WTC11 (cell line): ENCODE measurements at regions not wholly inside any gene's neighbourhood (a gene's known extent, or its start where the extent isn't known, plus 50 kb on each side); places are given as distances from the start of the nearest gene placed in this dataset.

ENCODE experiments used
- ATAC-seq: fragments of 200-7000 bp; cut with Tn5 transposase; 2 replicates; pipeline ENCODE4 v1.10.0; 2021; ENCODE audit warnings: mild to moderate bottlenecking, moderate library complexity
- CTCF ChIA-PET: fragments of 300-600 bp; sonication (Branson Sonifier 250); formaldehyde crosslinking; loops from one replicate; lab custom pipeline; 2021; ENCODE audit warnings: antibody characterized with exemption; lab: Charles Lee
- POLR2A ChIA-PET: fragments of 350-600 bp; sonication (Branson Sonifier 250); formaldehyde crosslinking; loops from one replicate; lab custom pipeline; 2021; ENCODE audit warnings: antibody characterized with exemption; lab: Charles Lee
- DNase-seq: peaks from one replicate; pipeline ENCODE4 v3.0.0; 2021; ENCODE audit warnings: low spot score
- H3K27ac Mint-ChIP-seq: 2 replicates; pipeline ENCODE4 v1.8.0; 2021; ENCODE audit warnings: mixed read lengths
- H3K27me3 Mint-ChIP-seq: 2 replicates; pipeline ENCODE4 v1.8.0; 2021; ENCODE audit warnings: low read depth, mild to moderate bottlenecking, moderate library complexity, mixed read lengths
- H3K36me3 Mint-ChIP-seq: 2 replicates; pipeline ENCODE4 v1.8.0; 2021; ENCODE audit warnings: mixed read lengths
- H3K4me1 Mint-ChIP-seq: 2 replicates; pipeline ENCODE4 v1.8.0; 2022; ENCODE audit warnings: mixed read lengths
- H3K4me3 Mint-ChIP-seq: 2 replicates; pipeline ENCODE4 v1.8.0; 2021; ENCODE audit warnings: mild to moderate bottlenecking, moderate library complexity, mixed read lengths
- H3K9me3 Mint-ChIP-seq: 2 replicates; pipeline ENCODE4 v1.8.0; 2021; ENCODE audit warnings: mixed read lengths
- AR ChIP-seq: fragments of 250-450 bp; sonication (Bioruptor Pico); IDR thresholded peaks from 2 replicates; pipeline ENCODE4 v1.9.0; 2021; ENCODE audit warnings: mild to moderate bottlenecking
- CBFB ChIP-seq: sonication (generic); formaldehyde crosslinking; IDR thresholded peaks from 2 replicates; pipeline ENCODE4 v1.8.1; 2022; ENCODE audit warnings: mild to moderate bottlenecking, low read depth, missing genetic modification reagents
- FOXP4 ChIP-seq: sonication (generic); formaldehyde crosslinking; IDR thresholded peaks from 2 replicates; pipeline ENCODE4 v1.8.0; 2022; ENCODE audit warnings: mild to moderate bottlenecking, missing genetic modification reagents
- HMGA2 ChIP-seq: fragments of 250-450 bp; sonication (Bioruptor Pico); IDR thresholded peaks from 2 replicates; pipeline ENCODE4 v1.4.0; 2021; ENCODE audit warnings: mild to moderate bottlenecking, moderate library complexity
- HMGXB4 ChIP-seq: sonication (generic); formaldehyde crosslinking; IDR thresholded peaks from 2 replicates; pipeline ENCODE4 v1.8.1; 2023; ENCODE audit warnings: mild to moderate bottlenecking, moderate library complexity, missing genetic modification reagents
- MYBL2 ChIP-seq: sonication (generic); formaldehyde crosslinking; IDR thresholded peaks from 2 replicates; pipeline ENCODE4 v1.8.1; 2023; ENCODE audit warnings: mild to moderate bottlenecking, moderate library complexity, missing genetic modification reagents
- NFATC4 ChIP-seq: fragments of 250-450 bp; sonication (Bioruptor Pico); IDR thresholded peaks from 2 replicates; pipeline ENCODE4 v1.9.0; 2021; ENCODE audit warnings: mild to moderate bottlenecking
- NR2C2 ChIP-seq: sonication (generic); formaldehyde crosslinking; IDR thresholded peaks from 2 replicates; pipeline ENCODE4 v1.8.0; 2022; ENCODE audit warnings: mild to moderate bottlenecking, missing genetic modification reagents
- SMAD4 ChIP-seq: sonication (generic); formaldehyde crosslinking; IDR thresholded peaks from 2 replicates; pipeline ENCODE4 v1.8.0; 2022; ENCODE audit warnings: mild to moderate bottlenecking, missing genetic modification reagents
- SP1 ChIP-seq: sonication (generic); formaldehyde crosslinking; conservative IDR thresholded peaks from 2 replicates; pipeline ENCODE4 v1.8.1; 2022; ENCODE audit warnings: missing genetic modification reagents
- TP53 ChIP-seq: sonication (generic); formaldehyde crosslinking; IDR thresholded peaks from 2 replicates; pipeline ENCODE4 v1.8.1; 2023; ENCODE audit warnings: mild to moderate bottlenecking, missing genetic modification reagents
- ZMAT4 ChIP-seq: fragments of 250-450 bp; sonication (Bioruptor Pico); IDR thresholded peaks from 2 replicates; pipeline ENCODE4 v1.9.0; 2021; ENCODE audit warnings: mild to moderate bottlenecking
- ZNF138 ChIP-seq: sonication (generic); formaldehyde crosslinking; conservative IDR thresholded peaks from 2 replicates; pipeline ENCODE4 v1.8.1; 2022; ENCODE audit warnings: mild to moderate bottlenecking, moderate library complexity, missing genetic modification reagents
- ZNF263 ChIP-seq: sonication (generic); formaldehyde crosslinking; IDR thresholded peaks from 2 replicates; pipeline ENCODE4 v1.8.1; 2022; ENCODE audit warnings: low read depth, mild to moderate bottlenecking, moderate library complexity, missing genetic modification reagents
- ZSCAN18 ChIP-seq: fragments of 250-450 bp; sonication (Bioruptor Pico); IDR thresholded peaks from 2 replicates; pipeline ENCODE4 v2.1.2; 2022; ENCODE audit warnings: mild to moderate bottlenecking, moderate library complexity
- TF ChIP-seq, protein P1 (sequence below): fragments of 200-600 bp; IDR thresholded peaks from 2 replicates; pipeline ENCODE4 v1.8.0; 2022; ENCODE audit warnings: antibody characterized with exemption
- TF ChIP-seq, protein P2 (sequence below): sonication (generic); formaldehyde crosslinking; conservative IDR thresholded peaks from 2 replicates; pipeline ENCODE4 v1.8.1; 2023; ENCODE audit warnings: mild to moderate bottlenecking, low read depth, missing genetic modification reagents, moderate library complexity
- TF ChIP-seq, protein P3 (sequence below): fragments of 250-450 bp; sonication (Bioruptor Pico); IDR thresholded peaks from 2 replicates; pipeline ENCODE4 v1.9.0; 2021; ENCODE audit warnings: moderate library complexity, mild to moderate bottlenecking, inconsistent platforms, borderline replicate concordance
- TF ChIP-seq, protein P4 (sequence below): sonication (generic); formaldehyde crosslinking; IDR thresholded peaks from 2 replicates; pipeline ENCODE4 v1.8.0; 2022; ENCODE audit warnings: mild to moderate bottlenecking, missing genetic modification reagents
- TF ChIP-seq, protein P5 (sequence below): sonication (generic); formaldehyde crosslinking; IDR thresholded peaks from 2 replicates; pipeline ENCODE4 v1.8.1; 2023; ENCODE audit warnings: mild to moderate bottlenecking, missing genetic modification reagents

GRCh38 chrX:4150259-4150658 is 436.8 kb upstream of the PRKX start:
- ChIA-PET POLR2A (no interaction called here), CTCF (no interaction called here)
- Mint-ChIP-seq H3K4me1 (no peaks in the 10 kb centered on the region), H3K36me3 (no peaks in the 10 kb centered on the region), H3K4me3 (no peak overlapping the region), H3K9me3 (no peaks in the 10 kb centered on the region), H3K27ac (no peak overlapping the region), H3K27me3 (no peaks in the 10 kb centered on the region)
- TF ChIP-seq CBFB (CRISPR knock-in tag) = no peak
- no peak for TF ChIP-seq HMGA2
- TF ChIP-seq, protein P1, sequence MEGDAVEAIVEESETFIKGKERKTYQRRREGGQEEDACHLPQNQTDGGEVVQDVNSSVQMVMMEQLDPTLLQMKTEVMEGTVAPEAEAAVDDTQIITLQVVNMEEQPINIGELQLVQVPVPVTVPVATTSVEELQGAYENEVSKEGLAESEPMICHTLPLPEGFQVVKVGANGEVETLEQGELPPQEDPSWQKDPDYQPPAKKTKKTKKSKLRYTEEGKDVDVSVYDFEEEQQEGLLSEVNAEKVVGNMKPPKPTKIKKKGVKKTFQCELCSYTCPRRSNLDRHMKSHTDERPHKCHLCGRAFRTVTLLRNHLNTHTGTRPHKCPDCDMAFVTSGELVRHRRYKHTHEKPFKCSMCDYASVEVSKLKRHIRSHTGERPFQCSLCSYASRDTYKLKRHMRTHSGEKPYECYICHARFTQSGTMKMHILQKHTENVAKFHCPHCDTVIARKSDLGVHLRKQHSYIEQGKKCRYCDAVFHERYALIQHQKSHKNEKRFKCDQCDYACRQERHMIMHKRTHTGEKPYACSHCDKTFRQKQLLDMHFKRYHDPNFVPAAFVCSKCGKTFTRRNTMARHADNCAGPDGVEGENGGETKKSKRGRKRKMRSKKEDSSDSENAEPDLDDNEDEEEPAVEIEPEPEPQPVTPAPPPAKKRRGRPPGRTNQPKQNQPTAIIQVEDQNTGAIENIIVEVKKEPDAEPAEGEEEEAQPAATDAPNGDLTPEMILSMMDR = no peak
- no peak for TF ChIP-seq NFATC4
- TF ChIP-seq, protein P2, sequence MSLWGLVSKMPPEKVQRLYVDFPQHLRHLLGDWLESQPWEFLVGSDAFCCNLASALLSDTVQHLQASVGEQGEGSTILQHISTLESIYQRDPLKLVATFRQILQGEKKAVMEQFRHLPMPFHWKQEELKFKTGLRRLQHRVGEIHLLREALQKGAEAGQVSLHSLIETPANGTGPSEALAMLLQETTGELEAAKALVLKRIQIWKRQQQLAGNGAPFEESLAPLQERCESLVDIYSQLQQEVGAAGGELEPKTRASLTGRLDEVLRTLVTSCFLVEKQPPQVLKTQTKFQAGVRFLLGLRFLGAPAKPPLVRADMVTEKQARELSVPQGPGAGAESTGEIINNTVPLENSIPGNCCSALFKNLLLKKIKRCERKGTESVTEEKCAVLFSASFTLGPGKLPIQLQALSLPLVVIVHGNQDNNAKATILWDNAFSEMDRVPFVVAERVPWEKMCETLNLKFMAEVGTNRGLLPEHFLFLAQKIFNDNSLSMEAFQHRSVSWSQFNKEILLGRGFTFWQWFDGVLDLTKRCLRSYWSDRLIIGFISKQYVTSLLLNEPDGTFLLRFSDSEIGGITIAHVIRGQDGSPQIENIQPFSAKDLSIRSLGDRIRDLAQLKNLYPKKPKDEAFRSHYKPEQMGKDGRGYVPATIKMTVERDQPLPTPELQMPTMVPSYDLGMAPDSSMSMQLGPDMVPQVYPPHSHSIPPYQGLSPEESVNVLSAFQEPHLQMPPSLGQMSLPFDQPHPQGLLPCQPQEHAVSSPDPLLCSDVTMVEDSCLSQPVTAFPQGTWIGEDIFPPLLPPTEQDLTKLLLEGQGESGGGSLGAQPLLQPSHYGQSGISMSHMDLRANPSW (CRISPR knock-in tag) = no peak
- TF ChIP-seq, protein P3, sequence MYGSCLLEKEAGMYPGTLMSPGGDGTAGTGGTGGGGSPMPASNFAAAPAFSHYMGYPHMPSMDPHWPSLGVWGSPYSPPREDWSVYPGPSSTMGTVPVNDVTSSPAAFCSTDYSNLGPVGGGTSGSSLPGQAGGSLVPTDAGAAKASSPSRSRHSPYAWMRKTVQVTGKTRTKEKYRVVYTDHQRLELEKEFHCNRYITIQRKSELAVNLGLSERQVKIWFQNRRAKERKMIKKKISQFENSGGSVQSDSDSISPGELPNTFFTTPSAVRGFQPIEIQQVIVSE (CRISPR knock-in tag) = no peak
- TF ChIP-seq ZMAT4 (CRISPR knock-in tag) = no peak
- TF ChIP-seq, protein P4, sequence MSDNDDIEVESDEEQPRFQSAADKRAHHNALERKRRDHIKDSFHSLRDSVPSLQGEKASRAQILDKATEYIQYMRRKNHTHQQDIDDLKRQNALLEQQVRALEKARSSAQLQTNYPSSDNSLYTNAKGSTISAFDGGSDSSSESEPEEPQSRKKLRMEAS (CRISPR knock-in tag) = no peak
- TF ChIP-seq TP53 = no peak
- TF ChIP-seq FOXP4 (CRISPR knock-in tag) = no peak
- no peak for TF ChIP-seq NR2C2
- TF ChIP-seq MYBL2 (CRISPR knock-in tag) = no peak
- no peak for TF ChIP-seq ZNF263 (CRISPR knock-in tag)
- TF ChIP-seq SMAD4 = no peak
- TF ChIP-seq ZSCAN18 (CRISPR knock-in tag) = no peak
- TF ChIP-seq AR (CRISPR knock-in tag) = no peak
- no peak for TF ChIP-seq HMGXB4 (CRISPR knock-in tag)
- TF ChIP-seq ZNF138 (CRISPR knock-in tag) = no peak
- TF ChIP-seq, protein P5, sequence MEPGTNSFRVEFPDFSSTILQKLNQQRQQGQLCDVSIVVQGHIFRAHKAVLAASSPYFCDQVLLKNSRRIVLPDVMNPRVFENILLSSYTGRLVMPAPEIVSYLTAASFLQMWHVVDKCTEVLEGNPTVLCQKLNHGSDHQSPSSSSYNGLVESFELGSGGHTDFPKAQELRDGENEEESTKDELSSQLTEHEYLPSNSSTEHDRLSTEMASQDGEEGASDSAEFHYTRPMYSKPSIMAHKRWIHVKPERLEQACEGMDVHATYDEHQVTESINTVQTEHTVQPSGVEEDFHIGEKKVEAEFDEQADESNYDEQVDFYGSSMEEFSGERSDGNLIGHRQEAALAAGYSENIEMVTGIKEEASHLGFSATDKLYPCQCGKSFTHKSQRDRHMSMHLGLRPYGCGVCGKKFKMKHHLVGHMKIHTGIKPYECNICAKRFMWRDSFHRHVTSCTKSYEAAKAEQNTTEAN = no peak
- TF ChIP-seq SP1 = no peak
- ATAC-seq (no peak), DNase-seq (no peak)
